ENCODE measurements at regions not wholly inside any gene's neighbourhood (a gene's known extent, or its start where the extent isn't known, plus 50 kb on each side); places are given as distances from the start of the nearest gene placed in this dataset.

GRCh38 chr12:125269276-125269675 is 204.0 kb downstream of the AACS start:
- DNase-seq (ENCODE audit: low spot score), result no peak
- in situ Hi-C loops (cut with MboI; ENCODE audit: low sequenced_read_pairs, unreplicated experiment), result no loop called here
- TF ChIP-seq CTCF (IDR thresholded peaks at IDR 0.05; ENCODE audit: borderline replicate concordance, control extremely low read depth, extremely low read depth, insufficient read depth, missing control alignments), result no peak

- in situ Hi-C loops (cut with MboI; ENCODE audit: low sequenced_read_pairs, unreplicated experiment), result no loop called here
These were observed 206.7 kb downstream of the AACS start for GRCh38 chr12:125271892-125272291.

GRCh38 chr12:125272383-125272933 is 207.2 kb downstream of the AACS start:
- DNase-seq (ENCODE audit: low spot score), result no peak
- TF ChIP-seq CTCF (IDR thresholded peaks at IDR 0.05; ENCODE audit: borderline replicate concordance, control extremely low read depth, extremely low read depth, insufficient read depth, missing control alignments), result no peak
- in situ Hi-C loops (cut with MboI; ENCODE audit: low sequenced_read_pairs, unreplicated experiment), result no loop called here

More at GRCh38 chr12:125271892-125272291, 206.7 kb downstream of the AACS start:
- DNase-seq (ENCODE audit: low spot score), result no peak
- TF ChIP-seq CTCF (IDR thresholded peaks at IDR 0.05; ENCODE audit: borderline replicate concordance, control extremely low read depth, extremely low read depth, insufficient read depth, missing control alignments), result no peak

GRCh38 chr12:125276567-125276966 is 211.3 kb downstream of the AACS start:
- in situ Hi-C loops (cut with MboI; ENCODE audit: low sequenced_read_pairs, unreplicated experiment), result no loop called here
- no peak for DNase-seq (ENCODE audit: low spot score)
- no peak for TF ChIP-seq CTCF (IDR thresholded peaks at IDR 0.05; ENCODE audit: borderline replicate concordance, control extremely low read depth, extremely low read depth, insufficient read depth, missing control alignments)

- in situ Hi-C loops (cut with MboI; ENCODE audit: low sequenced_read_pairs, unreplicated experiment), result no loop called here
- DNase-seq (ENCODE audit: low spot score), result no peak
- TF ChIP-seq CTCF (IDR thresholded peaks at IDR 0.05; ENCODE audit: borderline replicate concordance, control extremely low read depth, extremely low read depth, insufficient read depth, missing control alignments), result no peak
These were observed 215.5 kb downstream of the AACS start for GRCh38 chr12:125280482-125281377.

- DNase-seq (ENCODE audit: low spot score), result no peak
- in situ Hi-C loops (cut with MboI; ENCODE audit: low sequenced_read_pairs, unreplicated experiment), result no loop called here
- no peak for TF ChIP-seq CTCF (IDR thresholded peaks at IDR 0.05; ENCODE audit: borderline replicate concordance, control extremely low read depth, extremely low read depth, insufficient read depth, missing control alignments)
These were observed 217.7 kb downstream of the AACS start for GRCh38 chr12:125282921-125283320.

Measured in GM13976 (cell line).